ENCODE measurements at regions not wholly inside any gene's neighbourhood (a gene's known extent, or its start where the extent isn't known, plus 50 kb on each side); places are given as distances from the start of the nearest gene placed in this dataset.

DNA sequence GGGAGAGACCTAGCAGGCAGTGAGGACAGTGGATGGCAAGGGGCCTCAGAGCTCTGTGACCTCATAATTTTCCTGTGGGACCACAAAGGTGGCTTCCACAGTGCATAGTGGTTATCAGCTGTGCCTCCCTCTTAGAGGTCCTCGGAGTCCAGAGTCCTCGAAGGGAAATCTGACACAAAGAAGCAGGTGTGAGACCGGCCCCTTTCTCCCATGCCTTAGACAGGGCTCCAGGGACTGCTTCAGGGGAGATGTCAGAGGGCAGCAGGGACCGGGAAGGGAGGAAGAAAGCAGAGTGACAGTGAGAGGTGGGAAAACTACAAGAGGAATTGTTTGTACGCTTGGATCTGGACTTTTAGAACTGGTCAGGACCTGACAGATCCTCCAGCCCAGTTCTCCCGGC lies 66.3 kb downstream of the BAMBI start:
- Histone ChIP-seq H3K4me3 (ENCODE audit: low read depth, low read length) (no peak overlapping the region), H3K4me1 (no peaks in the 10 kb centered on the region), H3K36me3 (no peaks in the 10 kb centered on the region), H3K9me3 (no peaks in the 10 kb centered on the region), H3K27me3 (no peaks in the 10 kb centered on the region)
- DNase-seq: no peak
- TF ChIP-seq, protein P1, sequence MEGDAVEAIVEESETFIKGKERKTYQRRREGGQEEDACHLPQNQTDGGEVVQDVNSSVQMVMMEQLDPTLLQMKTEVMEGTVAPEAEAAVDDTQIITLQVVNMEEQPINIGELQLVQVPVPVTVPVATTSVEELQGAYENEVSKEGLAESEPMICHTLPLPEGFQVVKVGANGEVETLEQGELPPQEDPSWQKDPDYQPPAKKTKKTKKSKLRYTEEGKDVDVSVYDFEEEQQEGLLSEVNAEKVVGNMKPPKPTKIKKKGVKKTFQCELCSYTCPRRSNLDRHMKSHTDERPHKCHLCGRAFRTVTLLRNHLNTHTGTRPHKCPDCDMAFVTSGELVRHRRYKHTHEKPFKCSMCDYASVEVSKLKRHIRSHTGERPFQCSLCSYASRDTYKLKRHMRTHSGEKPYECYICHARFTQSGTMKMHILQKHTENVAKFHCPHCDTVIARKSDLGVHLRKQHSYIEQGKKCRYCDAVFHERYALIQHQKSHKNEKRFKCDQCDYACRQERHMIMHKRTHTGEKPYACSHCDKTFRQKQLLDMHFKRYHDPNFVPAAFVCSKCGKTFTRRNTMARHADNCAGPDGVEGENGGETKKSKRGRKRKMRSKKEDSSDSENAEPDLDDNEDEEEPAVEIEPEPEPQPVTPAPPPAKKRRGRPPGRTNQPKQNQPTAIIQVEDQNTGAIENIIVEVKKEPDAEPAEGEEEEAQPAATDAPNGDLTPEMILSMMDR (IDR thresholded peaks at IDR 0.05; ENCODE audit: low read depth, low read length): no peak

DNA sequence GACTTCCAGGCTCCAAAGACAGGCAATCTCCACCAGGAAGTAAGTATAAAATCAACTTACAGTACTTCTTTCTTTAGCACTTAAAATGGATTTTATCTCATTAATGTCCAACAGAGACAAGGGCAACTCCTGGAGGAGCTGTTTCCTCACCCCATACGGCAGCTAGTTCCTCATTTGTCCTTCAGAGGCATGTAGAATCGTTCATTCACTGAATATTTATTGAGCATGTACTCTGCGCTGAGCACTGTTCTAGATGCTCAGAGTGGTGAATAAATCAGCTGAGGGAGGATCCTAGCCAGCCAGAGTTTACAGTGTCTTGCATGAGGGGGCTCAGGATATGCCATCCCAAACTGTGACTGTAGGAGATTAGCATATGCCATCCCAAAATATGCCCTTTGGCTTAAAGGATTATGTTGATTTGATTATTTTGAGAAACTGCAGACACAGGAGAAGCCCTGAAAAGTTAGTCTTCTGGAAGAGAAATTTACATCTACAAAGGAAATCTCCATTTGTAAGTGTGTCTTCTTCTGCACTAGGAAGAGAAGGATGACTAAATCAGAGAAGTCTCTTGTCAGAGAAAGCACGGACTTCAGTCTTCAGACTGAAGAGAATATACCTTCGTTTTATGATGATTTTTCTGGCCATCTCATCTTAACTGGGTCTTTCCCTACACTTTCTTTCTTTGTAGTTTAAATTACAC lies 66.9 kb downstream of the BAMBI start:
- H3K9me3 ChIP-seq: no peaks in the 10 kb centered on the region
- no peaks in the 10 kb centered on the region for H3K4me1 ChIP-seq
- H3K4me3 ChIP-seq (ENCODE audit: low read depth, low read length): no peak overlapping the region
- H3K27me3 ChIP-seq: no peaks in the 10 kb centered on the region
- TF ChIP-seq, protein P1 (IDR thresholded peaks at IDR 0.05; ENCODE audit: low read depth, low read length): no peak
- H3K36me3 ChIP-seq: no peaks in the 10 kb centered on the region
- no peak for DNase-seq

DNA sequence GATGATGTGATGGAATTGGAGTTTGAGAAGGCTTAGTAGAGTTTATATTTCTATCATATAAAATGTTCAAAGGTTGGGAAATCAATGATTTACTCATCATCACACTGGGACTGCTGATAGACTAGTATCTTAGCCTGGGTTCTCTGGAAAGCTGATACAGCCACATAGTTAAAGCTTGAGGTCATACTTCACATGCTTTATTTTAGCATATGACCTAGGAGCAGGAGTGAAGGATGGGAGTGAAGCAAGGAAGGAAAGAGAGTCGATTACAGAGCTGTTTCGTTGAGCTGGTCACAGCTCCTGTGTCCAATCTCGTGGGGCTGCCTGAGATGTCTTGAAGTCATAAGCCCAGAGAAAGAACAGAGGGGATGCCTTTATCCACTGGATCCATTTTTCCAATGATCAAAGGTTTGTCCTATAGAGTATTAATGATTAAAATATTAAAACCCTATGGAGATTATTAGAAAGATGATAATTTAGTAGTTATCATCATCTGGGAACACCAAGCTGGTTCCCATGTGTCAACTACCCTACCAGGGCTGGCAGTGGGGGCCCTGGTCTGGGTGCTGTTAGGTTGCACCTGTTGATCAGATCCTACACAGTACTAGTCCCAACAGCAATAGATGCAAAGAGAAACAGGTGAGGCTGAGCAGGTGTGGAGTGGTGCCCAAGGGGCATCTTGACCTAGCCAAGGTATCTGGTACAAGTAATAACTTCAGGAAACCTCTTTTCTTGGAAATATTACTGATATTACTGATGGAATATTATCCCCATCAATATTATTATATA lies 77.8 kb downstream of the BAMBI start:
- no peaks in the 10 kb centered on the region for H3K27me3 ChIP-seq
- TF ChIP-seq, protein P1 (IDR thresholded peaks at IDR 0.05; ENCODE audit: low read depth, low read length): no peak
- no peaks in the 10 kb centered on the region for H3K36me3 ChIP-seq
- H3K9me3 ChIP-seq: no peaks in the 10 kb centered on the region
- no peak overlapping the region for H3K4me3 ChIP-seq (ENCODE audit: low read depth, low read length)
- no peak for DNase-seq
- H3K4me1 ChIP-seq: no peaks in the 10 kb centered on the region

DNA sequence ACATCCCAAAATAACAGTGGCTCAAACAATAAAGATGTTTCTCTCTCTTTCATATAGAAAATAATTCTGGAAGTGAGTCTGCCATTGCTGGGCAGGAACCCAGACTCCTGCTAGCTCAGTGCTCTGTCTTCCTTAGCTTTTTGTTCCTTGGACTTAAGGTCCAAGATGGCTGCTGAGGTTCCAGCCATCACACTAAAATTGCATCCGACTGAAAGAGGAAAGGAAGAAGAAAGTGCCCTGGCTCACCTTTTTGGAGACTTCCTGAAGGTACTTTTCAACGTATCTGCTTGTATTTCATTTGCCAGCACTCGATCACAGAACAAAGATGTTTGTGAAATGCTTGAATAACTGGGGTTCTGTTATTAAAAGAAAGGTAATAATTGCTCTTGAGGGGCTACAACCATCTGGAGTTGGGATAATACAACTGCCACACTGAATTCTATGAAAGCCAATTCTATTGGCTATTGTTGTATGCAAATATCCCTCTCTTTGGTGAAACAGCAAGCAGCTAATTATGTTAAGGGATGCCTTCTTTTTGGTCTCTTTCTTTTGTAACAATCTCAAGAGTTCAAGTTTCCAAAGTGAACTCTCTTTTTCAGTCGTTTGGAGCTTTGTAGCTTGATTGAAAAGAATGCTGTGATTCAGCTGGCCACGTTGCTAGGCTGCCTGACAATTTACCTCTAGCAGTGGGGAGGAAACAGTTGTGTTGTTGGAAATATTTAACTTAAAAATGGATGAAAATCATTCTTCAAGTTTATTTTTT lies 83.9 kb downstream of the BAMBI start:
- H3K27me3 ChIP-seq: no peaks in the 10 kb centered on the region
- TF ChIP-seq, protein P1 (IDR thresholded peaks at IDR 0.05; ENCODE audit: low read depth, low read length): no peak
- H3K9me3 ChIP-seq: no peaks in the 10 kb centered on the region
- no peaks in the 10 kb centered on the region for H3K36me3 ChIP-seq
- no peaks in the 10 kb centered on the region for H3K4me1 ChIP-seq
- no peak for DNase-seq
- H3K4me3 ChIP-seq (ENCODE audit: low read depth, low read length): no peak overlapping the region

DNA sequence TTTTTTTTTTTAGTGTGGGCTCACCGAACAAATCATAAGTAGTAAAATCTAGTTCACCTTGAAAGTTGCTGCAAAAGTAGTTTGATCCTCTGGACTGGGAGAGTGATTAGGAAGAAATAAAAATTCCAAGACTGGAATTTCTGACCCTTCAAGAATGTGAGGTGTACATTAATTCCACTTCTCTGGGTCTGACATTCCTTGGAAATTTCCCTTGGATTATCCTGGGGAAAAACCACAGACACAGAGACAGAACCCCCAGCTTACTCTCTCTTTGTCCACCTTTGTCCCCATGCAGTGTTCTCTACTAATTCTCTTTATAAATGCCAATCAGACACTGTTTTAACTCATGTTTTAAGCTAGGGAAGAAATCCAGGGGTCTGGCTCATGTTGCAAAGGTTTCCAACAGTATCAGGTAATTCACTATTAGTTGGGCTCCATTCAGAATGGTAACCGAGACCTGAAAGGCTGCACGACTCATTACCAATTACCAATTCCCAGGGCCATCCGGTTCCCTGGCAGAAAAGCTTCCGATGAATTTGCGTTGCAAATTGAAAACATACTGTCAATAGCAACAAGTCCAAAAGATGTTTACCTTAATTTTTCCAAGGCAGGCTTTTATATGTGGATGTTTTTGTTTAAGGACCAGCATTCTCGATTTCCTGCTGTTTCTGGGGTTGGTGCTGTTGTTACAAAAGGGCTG lies 86.3 kb downstream of the BAMBI start:
- no peaks in the 10 kb centered on the region for H3K4me1 ChIP-seq
- no peaks in the 10 kb centered on the region for H3K9me3 ChIP-seq
- H3K4me3 ChIP-seq (ENCODE audit: low read depth, low read length): no peak overlapping the region
- DNase-seq: no peak
- H3K36me3 ChIP-seq: no peaks in the 10 kb centered on the region
- no peaks in the 10 kb centered on the region for H3K27me3 ChIP-seq
- TF ChIP-seq, protein P1 (IDR thresholded peaks at IDR 0.05; ENCODE audit: low read depth, low read length): no peak

Measured in BE2C (cell line).